Renal cortical epithelial cell (primary cell): ENCODE measurements at regions not wholly inside any gene's neighbourhood (a gene's known extent, or its start where the extent isn't known, plus 50 kb on each side); places are given as distances from the start of the nearest gene placed in this dataset.

Source experiments
- DNase-seq: peaks from one replicate; pipeline ENCODE4 v3.0.0-alpha.2; 2011; ENCODE audit warnings: low read depth

- no peak for DNase-seq
Measured at GRCh38 chr22:49018601-49019000, 809.1 kb downstream of the BRD1 start.

- no peak for DNase-seq
Measured at GRCh38 chr22:49017482-49018329, 810.0 kb downstream of the BRD1 start.

GRCh38 chr22:49016909-49017481 lies 810.7 kb downstream of the BRD1 start:
- DNase-seq: no peak

- no peak for DNase-seq
Measured at GRCh38 chr22:49015993-49016908, 811.4 kb downstream of the BRD1 start.

GRCh38 chr22:49015459-49015858 lies 812.2 kb downstream of the BRD1 start:
- no peak for DNase-seq

GRCh38 chr22:49014227-49015201 lies 813.2 kb downstream of the BRD1 start:
- no peak for DNase-seq

GRCh38 chr22:49013707-49014106 lies 814.0 kb downstream of the BRD1 start:
- no peak for DNase-seq

- DNase-seq: no peak
Measured at GRCh38 chr22:49012712-49013395, 814.8 kb downstream of the BRD1 start.

GRCh38 chr22:49011769-49012648 lies 815.7 kb downstream of the BRD1 start:
- no peak for DNase-seq

GRCh38 chr22:49011379-49011768 lies 816.3 kb downstream of the BRD1 start:
- no peak for DNase-seq

GRCh38 chr22:49010901-49011300 lies 816.8 kb downstream of the BRD1 start:
- DNase-seq: no peak

- DNase-seq: no peak
Measured at GRCh38 chr22:49010070-49010863, 817.4 kb downstream of the BRD1 start.

- no peak for DNase-seq
Measured at GRCh38 chr22:49009359-49010063, 818.2 kb downstream of the BRD1 start.

GRCh38 chr22:49008682-49009235 lies 818.9 kb downstream of the BRD1 start:
- no peak for DNase-seq

GRCh38 chr22:49007013-49007653 lies 820.5 kb downstream of the BRD1 start:
- DNase-seq: no peak

- no peak for DNase-seq
Measured at GRCh38 chr22:49006207-49007012, 821.3 kb downstream of the BRD1 start.
